GM18520 (cell line): ENCODE measurements at regions not wholly inside any gene's neighbourhood (a gene's known extent, or its start where the extent isn't known, plus 50 kb on each side); places are given as distances from the start of the nearest gene placed in this dataset.

Experiments used
- ATAC-seq: cut with Tn5 transposase; IDR thresholded peaks from one replicate; pipeline ENCODE4 v1.9.1; 2021; ENCODE audit not compliant: unreplicated experiment

DNA sequence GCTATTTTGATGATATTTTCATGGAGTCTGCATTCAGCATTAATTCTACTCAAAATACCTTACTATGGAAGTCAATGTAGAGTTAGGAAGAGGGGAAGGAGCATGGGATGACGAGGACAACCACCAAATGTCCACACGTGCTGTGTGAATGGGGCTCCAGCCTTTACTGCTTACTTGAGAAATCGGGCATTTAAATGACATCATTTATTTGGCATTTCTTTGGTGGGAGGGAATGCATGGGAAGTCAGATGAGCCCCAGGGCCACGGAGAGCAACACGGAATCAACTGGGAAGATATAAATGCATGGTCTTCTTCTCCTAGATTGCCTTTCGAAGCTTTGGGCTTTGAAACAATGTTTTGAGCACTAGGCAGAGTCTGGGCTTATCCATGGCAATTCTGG lies 458.5 kb upstream of the KLF4 start:
- no peak for ATAC-seq

GRCh38 chr9:107946364-107947141 lies 457.0 kb upstream of the KLF4 start:
- ATAC-seq, result no peak

DNA sequence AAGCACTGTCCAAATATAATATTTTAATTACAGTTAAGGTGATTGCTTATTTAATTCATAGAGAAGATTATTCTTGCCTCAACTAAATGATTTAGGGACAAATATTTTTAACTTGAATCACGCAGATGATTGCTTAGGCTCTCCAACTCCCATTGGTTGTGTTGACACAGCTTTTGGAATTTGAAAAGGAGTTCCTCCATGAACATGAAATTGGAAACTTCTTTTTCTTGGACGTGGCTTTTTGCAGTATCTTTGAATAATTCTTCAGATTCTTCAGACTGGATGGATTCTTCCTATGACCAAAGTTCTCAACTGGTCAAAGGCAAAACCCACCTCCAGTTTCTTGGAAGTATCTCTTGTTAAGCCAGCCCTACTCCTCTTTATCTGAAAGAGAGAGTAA lies 456.4 kb upstream of the KLF4 start:
- no peak for ATAC-seq

GRCh38 chr9:107945493-107945892 lies 455.9 kb upstream of the KLF4 start:
- ATAC-seq, result no peak

- ATAC-seq, result no peak
Observed at GRCh38 chr9:107944387-107944786, 454.8 kb upstream of the KLF4 start.

DNA sequence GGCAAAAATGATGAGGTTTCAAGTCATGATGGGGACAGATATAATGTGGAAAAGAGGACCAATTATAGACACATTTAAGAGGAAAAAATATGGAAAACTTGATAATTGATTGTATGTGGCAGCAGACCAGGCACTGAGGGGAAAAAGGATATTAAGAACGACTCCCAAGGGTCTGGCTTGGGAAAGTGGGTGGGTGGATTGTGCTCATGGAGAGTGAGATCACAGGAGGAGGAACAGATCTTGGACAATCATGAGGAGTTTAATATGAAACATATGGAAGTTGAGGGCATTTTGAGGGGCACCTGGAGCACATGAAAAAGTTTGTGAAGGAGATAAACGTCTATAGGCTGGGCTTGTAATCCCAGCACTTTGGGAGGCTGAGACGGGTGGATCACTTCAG lies 454.3 kb upstream of the KLF4 start:
- ATAC-seq, result no peak

- ATAC-seq, result no peak
Observed at GRCh38 chr9:107942856-107943255, 453.3 kb upstream of the KLF4 start.

DNA sequence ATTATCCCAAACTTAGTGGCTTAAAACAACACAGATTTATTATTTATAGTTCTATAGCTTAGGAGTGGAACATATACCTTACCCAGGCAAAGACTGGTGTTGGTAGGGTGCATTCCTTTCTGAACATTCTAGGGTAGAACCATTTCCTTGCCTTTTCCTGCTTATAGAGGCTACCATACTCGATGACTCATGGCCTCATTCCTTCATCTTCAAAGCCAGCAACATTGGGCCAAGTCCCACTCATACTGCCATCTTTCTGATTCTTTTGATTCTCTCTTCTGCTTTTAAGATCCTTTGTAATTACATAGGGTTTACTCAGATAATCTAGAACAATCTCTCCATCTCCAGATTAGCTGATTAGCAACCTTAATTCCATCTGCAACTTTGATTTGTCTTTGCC lies 452.7 kb upstream of the KLF4 start:
- ATAC-seq, result no peak

- ATAC-seq, result no peak
Observed at GRCh38 chr9:107940616-107941595, 451.3 kb upstream of the KLF4 start.

GRCh38 chr9:107938801-107939386 lies 449.3 kb upstream of the KLF4 start:
- ATAC-seq, result no peak

DNA sequence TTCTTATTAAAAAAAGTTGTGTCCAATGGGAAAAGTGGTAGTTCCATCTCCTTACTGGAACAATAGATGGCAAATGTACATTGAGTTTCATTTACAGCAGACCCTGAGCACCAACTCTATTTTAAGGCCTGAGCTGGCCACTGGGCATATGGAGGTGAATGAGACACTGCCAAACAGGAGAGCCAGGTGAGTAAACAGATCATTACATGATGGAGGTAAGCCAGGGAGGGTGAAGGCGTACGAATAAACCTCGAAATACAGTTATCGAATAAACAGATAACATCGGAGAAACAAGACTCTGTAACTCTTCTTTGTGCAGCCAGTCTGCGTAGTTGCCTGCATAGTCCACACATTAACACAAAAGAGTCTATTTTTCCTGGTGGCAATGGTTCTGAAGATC lies 446.4 kb upstream of the KLF4 start:
- ATAC-seq, result no peak

- no peak for ATAC-seq
Observed at GRCh38 chr9:107933516-107933915, 443.9 kb upstream of the KLF4 start.

DNA sequence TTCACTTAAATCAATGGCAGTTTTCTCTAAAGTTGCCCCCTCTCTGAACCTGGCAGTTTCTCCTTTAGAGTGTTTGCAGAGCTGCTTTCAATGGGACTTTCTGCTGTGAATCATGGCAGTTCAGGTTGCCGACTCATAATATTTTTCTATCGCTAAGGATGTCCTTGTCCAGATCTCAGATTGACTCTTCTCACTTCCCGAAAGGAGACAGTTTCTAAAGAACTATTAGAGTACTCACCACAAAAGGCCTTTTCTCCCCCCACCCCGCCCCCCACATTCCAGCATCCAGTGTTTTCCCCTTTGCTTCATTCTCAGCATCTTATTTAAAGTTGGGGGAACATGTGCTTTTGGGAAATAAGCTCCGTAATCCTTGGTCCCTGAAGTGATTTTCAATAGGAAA lies 443.5 kb upstream of the KLF4 start:
- no peak for ATAC-seq

- no peak for ATAC-seq
Observed at GRCh38 chr9:107932601-107933000, 443.0 kb upstream of the KLF4 start.

DNA sequence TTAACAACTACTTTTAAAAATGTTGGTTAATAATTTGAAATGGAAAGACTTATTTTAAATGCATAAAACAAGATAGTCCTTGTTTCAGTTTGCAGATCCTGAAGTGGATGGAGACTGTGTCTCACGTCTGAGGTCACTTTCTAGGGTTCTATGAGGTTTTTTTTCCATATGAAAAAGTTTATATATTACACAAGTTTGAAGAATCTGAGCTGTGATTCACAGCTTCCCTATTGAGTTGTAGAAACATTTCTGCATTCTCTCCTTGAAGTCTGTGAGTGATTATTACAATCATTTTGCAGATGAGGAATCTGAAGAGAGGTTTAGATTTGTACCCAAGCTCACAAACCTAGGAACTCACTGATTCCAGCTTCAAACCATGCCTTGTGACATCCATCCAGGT lies 442.5 kb upstream of the KLF4 start:
- no peak for ATAC-seq

DNA sequence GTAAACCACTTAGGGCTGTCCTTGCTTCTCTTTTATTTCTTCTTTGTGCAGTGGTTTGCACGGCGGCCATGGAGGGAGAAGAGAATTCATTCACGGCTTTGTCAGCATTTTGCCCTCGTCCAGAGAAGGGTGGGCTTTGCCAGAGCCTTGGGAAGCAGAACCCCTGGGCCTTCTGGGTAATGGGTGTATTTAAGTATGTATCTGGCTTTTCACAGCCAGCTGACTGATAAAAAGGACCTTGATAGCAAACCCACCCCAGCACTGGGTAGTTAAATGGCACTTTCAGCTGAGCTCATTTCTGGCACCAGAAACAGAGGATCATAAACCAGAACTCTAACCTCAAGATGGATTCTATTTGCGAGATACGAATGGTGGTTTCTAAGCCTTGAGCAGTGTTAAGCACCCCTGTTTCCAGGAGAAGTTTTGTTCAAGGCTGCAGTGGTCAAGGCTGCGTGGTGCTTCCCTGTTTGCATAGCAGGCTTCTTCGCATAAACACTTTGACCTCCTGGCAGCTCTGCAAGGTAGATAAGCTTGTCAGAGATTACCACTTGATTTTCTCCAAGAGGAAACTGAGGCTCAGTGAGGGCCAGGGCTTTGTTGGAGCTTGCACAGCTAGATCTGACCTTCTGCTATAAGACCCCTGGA lies 441.6 kb upstream of the KLF4 start:
- no peak for ATAC-seq

DNA sequence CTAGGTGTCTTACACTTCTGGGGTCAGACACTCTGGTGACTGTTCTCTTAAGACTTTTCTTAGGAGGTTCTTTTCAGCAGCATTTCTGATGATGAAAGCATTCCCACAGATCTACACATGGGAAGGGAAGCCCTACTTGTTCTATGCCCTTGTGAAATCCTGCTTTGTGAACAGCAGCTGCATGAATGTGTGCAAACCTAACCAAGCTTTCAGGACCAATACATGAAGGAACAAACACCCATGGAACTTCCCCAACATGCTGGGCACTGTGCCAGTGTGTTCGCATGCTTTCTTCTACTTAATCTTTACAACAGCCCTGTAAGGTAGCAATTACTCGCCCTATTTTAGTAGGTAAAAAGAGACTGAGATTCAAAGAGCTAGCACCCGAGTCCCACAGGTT lies 439.9 kb upstream of the KLF4 start:
- no peak for ATAC-seq

DNA sequence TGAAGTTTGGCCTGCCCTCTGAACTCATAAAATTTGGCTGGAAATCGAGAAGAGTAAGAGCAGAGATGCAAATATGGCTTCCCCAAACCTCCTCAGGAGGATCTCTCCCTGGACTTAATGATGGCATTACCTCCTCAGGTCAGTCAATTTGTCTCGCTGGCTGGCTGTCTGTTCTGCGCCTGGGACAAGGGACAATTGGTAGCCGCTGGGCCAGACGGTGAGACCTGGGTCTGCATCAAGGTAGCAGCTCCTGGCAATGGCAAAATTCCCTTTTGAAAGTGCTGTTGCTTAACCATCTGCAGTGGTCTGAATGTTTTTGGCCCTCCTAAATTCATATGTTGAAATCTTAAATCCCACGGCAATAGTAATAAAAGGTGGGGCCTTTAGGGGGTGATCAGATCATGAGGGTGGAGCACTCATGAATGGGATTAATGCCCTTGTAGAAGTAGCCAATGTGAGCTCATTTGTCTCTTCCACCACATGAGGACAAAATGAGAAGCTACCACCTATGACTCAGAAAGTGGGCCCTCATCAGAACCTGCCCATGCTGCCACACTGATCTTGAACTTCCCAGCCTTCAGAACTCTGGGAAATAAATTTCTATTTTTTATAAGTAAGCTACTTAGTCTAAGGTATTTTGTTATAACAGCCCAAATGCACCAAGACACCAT lies 439.3 kb upstream of the KLF4 start:
- ATAC-seq, result no peak

GRCh38 chr9:107927276-107927675 lies 437.7 kb upstream of the KLF4 start:
- no peak for ATAC-seq

GRCh38 chr9:107925749-107926297 lies 436.3 kb upstream of the KLF4 start:
- no peak for ATAC-seq
